ENCODE measurements at regions not wholly inside any gene's neighbourhood (a gene's known extent, or its start where the extent isn't known, plus 50 kb on each side); places are given as distances from the start of the nearest gene placed in this dataset.
A peak's percentile ranks its signal among the peaks of the same experiment; 100 is the strongest.
"Not testable (repeated sequence)": the region's sequence is repeated elsewhere in the genome, so short reads cannot be mapped to it uniquely, and the experiment has no call there.

DNA sequence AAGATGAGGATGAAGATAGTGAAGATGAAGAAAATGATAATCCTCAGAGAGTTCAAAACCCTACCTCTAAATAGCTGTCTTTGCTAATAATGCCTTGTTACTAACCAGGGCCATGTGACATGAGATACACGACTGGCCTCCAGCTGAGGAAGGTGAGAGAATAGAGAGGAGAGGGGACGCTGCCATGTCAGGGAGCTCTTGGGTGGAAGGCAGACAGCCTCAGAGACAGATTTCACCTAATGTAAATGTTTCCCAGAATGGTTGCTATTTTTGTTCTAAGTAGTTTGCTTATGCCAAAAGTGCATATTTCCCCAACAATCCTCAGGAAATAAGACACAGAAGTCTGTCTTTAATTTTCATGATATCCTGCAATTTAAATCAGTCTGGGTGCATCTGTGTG is 138.4 kb downstream of the ELOVL4 start:
- no peak for DNase-seq

DNA sequence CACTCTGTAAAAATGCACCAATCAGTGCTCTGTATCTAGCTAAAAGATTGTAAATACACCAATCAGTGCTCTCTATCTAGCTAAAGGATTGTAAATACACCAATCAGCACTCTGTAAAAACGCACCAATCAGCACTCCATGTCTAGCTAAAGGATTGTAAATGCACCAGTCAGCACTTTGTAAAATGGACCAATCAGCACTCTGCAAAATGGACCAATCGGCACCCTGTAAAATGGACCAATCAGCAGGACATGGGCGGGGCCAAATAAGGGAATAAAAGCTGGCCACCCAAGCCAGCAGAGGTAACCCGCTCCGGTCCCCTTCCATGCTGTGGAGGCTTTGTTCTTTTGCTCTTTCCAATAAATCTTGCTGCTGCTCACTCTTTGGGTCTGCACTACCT is 140.7 kb downstream of the ELOVL4 start:
- not testable (repeated sequence) for DNase-seq

DNA sequence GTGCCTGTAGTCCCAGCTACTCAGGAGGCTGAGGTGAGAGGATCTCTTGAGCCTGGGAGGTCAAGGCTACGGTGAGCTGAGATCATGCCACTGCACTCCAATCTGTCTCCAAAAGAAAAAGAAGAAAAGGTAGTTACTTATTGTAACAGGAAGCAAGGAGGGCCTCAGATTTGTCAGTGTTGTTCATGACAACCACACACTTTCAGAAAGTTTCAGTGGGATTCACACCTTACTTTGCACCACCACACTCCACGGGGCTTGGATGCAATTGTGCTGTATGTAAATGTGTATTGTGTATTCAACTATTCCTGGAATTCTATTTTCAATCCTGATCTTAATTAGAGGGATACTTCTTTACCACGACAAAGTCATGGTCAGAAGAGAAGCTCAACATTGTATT is 142.6 kb downstream of the ELOVL4 start:
- DNase-seq = no peak

DNA sequence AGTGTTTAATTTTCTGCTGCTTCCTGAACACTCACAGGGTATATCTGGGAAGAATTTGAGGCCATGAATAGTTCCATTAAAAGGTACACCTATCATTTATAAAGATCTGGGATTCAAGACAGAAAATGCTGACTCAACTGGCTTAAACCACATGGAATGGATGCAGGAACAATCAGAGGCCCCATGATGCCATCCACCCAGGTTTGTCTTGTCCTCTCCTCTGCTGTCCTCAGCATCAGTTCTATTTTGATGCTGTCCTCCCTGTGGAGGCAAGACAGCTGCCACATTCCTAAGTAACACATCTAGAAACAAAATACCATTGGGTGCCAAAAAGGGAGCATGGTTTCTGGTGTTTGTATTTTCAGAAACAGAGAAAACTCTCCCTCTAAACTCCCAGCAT is 143.4 kb downstream of the ELOVL4 start:
- DNase-seq = no peak

DNA sequence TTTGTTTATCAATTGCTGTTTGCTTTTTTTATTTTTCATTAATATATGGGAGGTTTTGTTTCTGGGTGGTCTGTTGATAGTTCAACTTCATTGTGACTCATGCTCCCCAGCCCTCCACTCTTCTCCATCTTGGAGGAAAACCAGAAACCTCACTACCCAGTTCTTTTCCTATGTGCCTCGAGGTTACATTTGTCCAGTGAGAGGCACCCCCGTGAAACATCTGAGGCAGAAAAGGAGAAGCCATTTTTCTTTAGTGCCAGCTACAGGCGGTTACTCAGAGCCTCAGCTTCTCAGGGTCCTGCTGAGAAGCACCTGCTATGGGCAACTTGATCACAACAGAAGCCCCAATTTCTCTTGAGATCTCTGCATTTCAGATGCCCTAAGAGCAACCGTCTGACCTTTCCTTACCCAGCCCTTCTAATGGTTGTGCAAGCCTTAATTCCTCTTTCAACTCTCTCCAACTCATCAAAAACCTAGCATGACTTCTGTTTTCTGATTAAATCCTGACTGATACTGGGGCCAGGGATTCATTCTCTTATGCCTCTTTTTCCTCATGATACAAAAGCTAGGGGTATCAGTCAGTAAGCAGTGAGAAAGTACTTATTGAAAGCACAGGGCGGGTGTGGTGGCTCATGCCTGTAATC is 144.6 kb downstream of the ELOVL4 start:
- peak; percentile 84 for DNase-seq

DNA sequence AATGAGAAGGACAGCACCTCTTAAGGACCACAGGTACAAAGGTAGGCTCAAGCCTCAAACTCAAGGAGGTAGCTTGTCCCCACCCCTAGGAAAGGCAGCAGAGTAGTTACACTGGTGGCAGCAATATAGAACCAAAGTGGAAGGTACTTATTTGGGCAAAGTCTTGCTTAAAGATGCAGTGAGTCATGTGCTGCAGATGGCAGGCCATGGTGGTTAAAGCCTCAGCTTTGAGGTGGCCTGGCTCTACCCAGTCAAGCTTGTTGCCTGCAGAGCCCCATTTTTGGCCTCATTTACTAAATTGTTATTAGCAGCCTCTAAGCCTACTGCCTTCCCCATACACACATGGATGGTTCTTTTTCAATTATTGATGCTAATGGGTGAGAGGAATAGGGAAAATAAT is 146.0 kb downstream of the ELOVL4 start:
- DNase-seq = peak; percentile 89

DNA sequence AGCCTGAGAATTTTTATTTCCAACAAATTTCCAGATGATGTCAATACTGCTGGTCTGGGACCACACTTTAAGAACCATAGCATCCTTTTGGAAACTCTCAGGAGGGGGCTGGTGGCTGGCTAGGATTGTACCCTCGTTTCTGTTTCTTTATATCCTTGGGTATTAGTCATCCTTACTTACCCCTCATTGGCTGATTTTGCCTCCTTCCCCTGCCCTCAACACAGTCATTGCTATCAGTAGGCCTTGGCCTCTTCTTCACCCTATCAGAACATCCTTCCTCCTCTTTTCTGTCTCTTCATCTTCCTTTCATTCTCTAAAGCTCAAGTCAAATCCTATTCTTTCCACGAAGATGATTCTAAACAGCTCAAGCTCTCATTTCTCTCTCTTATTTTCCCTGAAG is 148.5 kb downstream of the ELOVL4 start:
- no peak for DNase-seq

DNA sequence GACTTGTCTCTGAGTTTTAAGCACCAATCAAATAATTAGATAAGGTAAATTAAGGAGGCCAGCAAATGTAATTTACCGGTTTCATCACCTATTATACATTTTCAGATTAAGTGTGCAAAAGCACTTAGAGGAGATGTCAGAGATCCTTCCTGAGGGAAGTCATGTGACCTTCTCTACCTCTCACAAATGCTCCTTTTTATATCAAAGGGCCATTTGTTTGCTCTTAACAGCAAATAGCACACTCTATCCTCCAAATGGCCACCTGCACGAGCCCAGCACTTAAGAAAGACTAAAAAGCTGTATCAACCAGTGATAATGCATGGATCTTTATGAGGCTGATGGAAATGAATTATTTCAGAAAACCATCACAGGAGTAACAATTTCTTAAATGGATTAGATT is 149.4 kb downstream of the ELOVL4 start:
- DNase-seq = no peak

DNA sequence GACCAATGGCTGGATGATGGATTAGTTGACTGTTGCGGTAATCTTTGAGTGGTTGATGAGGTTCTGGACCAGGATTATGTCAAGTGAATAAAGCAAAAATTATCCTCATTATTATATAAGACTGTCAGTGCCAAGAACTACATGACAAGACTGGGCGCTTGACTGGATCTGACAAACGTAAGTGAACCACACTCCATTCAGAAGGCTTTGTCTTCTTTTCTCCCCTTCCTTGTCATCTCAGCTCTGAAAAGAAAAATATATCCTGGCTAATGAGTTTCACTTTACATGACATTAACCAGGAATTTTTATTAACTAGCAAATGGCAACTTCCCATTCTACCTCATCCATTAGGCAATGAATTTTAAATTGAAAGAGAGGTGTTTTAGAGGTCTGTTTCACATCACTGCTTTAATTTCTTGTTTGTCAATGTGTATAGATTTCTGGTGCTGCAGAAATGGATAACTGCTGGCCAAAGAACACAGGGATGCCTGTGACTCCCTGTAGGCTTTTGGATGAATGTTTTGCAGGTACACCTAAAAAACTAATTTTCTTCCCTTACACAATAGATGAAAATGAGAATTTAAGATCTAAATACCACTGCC is 150.1 kb downstream of the ELOVL4 start:
- no peak for DNase-seq

DNA sequence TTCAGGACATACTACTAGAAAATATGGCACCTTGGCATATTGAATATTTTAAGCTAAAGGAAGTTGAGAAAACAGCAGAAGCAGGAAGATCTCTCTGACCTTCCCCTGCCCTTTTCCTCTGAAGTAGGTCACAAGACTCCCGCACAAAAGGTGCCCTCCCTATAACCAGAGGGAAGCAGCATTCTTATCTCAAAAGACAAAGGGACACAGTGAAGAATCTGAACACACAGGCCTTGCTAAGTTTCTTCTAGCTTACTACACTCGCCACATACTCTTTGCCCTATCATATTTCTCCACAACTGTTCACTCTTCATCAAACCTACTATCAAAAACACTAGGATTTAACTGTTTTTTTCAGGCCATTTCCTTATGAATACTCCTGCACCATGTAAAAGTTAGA is 151.2 kb downstream of the ELOVL4 start:
- DNase-seq = no peak

DNA sequence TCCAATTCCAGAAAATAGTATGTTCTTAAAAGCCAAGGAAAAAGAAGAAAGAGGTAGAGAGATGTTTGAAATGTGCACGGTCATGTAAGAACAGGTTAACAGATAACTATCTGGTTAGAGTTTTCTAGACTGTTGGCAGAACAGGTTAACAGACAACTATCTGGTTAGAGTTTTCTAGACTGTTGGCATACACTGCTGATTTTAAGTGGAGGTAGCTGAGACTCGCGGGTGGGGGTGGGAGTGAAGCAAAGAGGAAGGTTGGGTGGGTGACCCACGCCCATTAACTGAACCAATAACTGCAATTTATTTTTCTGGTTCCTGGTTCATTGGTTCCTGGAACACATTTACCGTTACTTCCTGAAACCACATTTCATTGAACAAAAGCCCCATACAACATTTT is 157.5 kb downstream of the ELOVL4 start:
- DNase-seq = no peak

DNA sequence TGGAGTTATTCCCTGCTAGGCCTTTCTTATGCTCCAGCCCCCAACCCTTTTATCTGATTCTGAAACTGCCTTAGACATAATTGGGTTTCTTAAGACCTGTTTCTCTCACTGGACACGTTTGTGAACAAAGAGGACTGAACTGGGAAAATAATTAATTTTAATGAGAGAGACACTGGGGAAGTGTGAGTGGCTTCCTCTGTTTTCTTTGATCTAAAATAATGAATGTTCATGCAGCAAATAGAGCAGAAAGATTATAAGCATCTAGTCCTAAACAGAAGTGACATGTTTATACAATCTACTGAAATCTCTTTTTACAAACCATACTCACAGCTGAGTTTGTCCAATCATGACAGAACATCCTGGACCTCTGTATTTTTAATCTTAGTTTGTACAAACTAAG is 157.6 kb downstream of the SH3BGRL2 start:
- DNase-seq = no peak

DNA sequence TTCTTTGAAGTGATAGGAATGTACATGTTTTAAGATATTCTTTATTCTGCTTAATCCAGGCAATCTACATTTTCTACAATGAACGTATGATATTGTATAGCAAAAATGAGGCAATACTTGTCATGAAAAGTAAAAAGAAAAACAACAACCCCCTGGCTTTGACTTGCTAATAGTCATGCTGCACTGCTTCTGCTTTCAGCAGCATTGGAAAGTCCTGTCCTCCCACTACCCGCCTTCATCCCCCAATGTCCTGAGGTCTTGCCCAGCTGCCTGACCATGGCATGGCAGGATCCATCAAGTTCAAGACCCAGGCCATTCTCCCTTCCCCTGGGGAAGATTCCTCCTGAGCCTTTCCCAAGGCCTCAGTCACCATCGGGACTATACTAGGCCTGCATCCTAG is 156.5 kb downstream of the SH3BGRL2 start:
- DNase-seq = no peak

DNA sequence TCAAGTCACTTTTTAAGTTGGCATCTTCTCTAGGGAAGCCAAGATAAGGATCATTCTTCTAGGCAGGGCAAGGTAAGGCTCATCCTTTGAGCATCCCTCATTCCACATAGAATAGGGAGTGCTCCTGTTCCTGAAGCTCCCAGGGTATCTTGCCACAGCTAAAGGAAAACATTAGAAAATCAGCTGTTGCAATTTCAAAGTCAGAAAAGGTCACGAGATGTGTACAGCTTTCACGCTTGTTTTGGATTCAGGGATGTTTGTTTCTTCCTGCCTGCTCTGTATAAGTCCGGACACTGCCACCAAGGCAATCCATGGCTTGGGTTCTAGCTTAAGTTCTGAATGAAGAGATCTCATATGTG is 153.2 kb downstream of the SH3BGRL2 start:
- no peak for DNase-seq

DNA sequence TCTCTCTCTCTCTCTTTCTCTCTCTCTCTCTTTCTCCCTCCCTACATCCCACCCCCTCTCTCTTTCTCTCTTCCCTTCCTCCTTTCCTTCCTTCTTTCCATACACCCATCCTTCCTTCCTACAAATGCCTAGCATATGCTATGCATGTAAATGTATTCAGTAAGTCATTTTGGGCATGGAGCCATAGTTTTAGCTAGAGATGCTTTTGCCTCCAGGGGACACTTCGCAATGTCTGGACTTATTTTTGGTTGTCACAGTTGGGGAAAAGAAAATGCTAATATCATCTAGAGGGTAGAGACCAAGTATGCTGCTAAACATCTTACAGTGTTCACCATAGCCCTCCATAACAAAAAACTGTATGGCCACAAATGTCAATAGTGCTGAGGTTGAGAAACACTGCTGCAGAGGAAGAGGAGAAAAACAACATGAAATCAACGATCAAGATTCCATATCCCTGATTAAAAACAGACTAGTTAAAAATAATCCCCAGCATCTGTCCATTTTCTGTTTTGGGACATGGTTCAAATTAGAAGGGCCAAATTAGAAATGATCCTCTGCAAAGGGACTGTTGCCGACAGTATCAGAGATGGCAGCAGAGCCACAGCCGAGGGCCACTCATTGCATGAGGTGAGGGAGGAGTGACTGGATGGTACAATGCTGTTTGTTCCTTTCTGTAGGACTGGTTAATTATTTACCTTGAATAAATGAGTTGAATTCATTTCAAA is 152.7 kb downstream of the SH3BGRL2 start:
- DNase-seq = no peak

DNA sequence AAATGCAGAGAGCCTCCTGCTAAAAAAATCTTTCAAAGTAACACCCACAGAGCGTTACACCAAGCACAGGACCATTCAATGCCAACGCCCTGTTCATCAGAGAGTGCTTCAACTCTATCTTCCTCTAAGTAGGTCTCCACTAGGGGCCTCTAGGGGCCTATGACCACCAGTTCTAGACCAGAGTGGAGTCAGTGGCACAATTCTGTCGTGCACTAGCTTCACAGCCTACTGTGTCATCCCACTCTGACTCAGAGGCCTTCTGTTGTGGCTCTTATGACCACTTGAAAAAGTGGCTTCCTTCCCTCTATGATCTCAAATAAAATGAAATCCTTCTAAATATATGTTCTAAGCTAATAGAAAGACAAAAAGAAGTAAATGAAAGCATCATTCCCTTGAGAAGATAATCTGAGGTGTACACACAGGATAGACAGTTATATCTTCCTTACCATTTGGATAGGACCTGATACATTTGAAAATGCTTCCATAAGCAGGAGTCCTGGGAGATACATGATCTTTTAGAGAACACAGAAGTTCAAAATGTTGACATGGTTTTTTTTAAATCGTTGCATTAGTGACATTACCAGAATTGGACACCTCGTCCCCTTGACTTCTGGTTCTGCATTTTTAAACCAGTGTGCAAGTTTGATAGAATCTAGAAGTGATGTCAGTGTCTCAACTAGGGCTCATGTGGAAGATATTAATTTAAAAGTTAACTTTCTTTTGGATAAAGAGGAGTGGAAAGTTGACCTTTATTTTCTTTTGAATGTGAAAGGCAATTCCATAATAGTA is 151.9 kb downstream of the SH3BGRL2 start:
- peak; percentile 42 for DNase-seq

DNA sequence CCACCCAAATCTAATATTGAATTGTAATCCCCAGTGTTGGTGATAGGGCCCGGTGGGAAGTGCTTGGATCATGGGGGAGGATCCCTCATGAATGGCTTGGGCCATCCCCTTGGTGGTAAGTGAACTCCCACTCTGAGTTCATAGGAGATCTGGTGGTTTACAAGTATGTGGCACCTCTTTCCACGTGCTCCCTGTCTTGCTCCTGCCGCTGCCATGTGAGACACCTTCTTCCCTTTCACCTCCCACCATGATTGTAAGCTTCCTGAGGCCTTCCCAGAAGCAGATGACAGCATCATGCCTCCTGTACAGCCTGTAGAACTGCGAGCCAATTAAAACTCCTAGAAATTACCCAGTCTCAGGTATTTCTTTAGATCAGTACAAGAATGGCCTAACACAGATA is 150.8 kb downstream of the SH3BGRL2 start:
- DNase-seq = no peak

DNA sequence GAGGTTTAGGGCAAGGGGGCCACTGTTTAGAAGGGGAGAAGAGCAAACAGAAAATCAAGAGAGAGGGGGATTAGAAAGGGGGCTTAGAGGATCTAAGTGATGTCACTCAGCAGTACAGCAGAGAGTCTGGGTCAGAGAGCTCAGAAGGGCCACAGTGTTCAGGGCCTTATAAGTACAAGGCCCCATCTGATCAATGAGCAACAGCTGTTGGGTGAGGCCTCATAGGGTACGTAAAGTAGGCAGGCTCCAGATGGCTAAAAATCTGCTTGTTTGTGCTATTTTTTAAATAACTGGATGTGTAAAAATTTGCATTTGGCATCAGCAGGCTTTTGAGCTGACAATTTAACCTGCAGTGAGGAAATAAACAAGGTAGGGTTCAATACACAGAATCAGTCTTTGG is 149.8 kb downstream of the SH3BGRL2 start:
- no peak for DNase-seq

DNA sequence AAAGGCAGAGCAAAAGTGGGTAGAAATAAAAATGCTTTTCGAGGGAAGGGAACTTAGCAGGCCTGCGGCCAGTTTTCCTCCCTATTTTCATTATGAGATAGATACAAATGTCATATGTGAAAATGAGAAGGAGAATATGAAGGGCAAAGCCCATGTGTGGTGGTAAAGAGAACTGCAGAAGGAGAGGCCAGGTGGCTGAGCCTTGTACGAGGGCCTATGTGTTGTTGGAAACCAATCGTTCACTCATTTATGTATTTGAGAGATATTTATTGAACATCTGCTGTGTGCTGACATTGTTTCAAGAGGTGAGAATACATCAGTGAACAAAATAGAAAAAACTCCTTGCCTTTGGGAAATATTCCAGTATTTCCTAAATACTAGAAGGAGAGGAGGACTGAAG is 147.7 kb downstream of the SH3BGRL2 start:
- no peak for DNase-seq

DNA sequence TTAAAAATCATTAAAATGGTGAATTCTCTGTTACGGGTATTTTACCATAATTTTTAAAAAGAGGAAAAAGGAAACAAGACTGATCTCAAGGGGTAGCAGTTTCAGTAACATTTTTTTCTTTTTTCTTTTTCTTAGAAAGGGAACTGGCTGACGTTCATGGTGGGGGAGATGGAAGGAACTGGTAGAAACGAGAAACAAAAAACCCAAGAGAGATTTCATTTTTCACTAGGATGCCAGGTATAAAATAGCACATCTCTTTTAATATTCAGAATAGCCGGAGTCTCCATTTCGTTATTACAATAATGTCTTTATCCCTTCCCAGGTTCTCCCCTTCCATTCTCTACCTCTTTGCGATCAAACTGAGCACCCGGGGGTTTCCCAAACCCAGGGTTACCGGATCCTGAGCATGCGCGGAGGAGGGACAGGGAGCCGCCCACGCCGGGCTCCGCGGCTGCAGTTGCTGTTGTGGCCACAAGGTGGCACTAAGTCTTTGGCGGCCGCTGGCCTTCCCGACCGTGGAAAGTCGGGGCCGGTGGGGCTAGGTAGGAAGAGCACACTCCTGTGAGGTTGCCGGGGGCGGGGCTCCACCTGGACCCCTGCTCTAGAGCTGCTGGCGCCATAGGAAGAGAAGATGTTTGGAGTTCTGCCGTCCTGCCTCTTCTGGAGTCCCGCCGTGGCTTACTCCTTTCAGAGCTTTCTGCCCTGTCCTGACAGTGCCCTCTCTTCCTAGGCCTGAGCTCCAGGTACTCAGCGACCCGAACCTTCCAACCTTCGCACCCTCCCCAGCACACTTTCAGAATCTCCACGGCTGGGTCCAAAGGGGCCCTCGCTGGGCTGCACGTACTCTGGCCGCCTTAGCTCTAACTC is 146.8 kb downstream of the SH3BGRL2 start:
- DNase-seq = peak; percentile 57

DNA sequence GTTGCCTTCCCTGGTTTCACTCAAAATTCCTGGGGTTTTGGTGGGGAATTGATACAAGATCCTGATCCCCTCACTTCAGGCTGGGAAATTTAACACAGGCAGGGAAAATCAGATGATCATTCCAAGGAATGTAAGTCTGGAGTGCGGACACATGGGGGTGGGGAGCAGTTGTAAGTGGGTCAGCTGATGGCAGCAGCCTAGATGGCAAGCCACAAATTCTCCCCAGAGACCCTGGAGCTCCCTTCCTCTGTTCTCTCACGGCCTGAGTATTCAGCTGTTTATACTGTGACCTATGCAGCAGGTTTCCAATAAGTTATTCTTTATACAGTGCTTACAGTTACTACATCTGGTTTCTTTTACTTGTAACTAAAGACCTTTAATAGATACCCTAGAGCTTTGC is 144.9 kb downstream of the SH3BGRL2 start:
- DNase-seq = no peak

DNA sequence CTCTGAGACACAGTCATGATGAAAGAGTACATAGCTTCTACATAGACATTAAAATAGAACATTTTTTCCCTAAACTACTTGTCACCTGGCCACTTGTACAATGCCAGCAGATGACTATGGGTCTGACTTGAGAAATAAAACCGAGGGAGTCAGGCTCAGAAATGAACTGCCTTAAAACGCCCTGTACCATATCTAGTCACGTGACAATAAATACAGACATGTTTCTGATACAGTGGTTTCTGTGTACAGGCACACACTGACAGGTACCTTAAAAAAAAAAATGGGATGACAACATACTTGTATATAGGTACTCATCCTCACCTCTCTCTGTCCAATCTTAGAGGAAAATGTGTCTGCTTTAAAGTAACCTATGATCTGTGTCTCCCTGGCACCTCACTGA is 144.1 kb downstream of the SH3BGRL2 start:
- no peak for DNase-seq

DNA sequence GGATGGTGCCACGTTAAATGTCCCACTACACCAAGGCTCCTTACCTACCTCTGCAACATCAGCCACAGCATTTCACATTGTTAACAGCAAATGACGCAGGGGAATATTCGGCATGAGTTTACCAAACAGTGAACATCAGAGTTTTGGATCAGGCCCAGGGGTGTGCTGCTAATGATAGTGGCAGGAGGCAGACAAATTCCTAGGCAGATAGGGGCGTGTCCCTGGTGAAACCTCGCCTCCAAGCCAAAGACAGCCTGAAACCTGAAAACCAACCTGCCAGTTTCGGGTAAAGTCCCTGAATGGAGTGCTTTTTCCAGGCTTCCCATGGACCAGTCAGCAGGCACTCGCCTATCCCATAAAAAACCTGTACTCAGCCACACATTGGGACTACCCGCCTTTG is 133.6 kb downstream of the SH3BGRL2 start:
- no peak for DNase-seq

All from MV-4-11 (cell line).